PC-3 (cell line): ENCODE measurements at regions not wholly inside any gene's neighbourhood (a gene's known extent, or its start where the extent isn't known, plus 50 kb on each side); places are given as distances from the start of the nearest gene placed in this dataset.

Experiments
- ATAC-seq: fragments of 200-7000 bp; cut with Tn5 transposase; 2 replicates; pipeline ENCODE4 v1.9.1; 2020; ENCODE audit warnings: mild to moderate bottlenecking, moderate library complexity
- BruUV-seq: library from RNA; stranded (reverse); fragments of 400-500 nt; replicated peaks from 2 replicates; lab custom pipeline; 2021; lab: Mats Ljungman, UMichigan
- CTCF ChIA-PET: fragments of 300-600 bp; sonication (Branson Sonifier 250); formaldehyde crosslinking; loops from one replicate; lab custom pipeline; 2022; ENCODE audit warnings: antibody characterized with exemption; lab: Charles Lee
- POLR2A ChIA-PET: fragments of 300-600 bp; sonication (Branson Sonifier 250); formaldehyde crosslinking; loops from one replicate; lab custom pipeline; 2022; ENCODE audit warnings: antibody characterized with exemption; ENCODE audit not compliant: unreplicated experiment; lab: Charles Lee
- DNase-seq: peaks from one replicate; pipeline ENCODE4 v3.0.0-alpha.2; 2015
- H2AFZ ChIP-seq: fragments of 300-600 bp; sonication (generic); 2 replicates; pipeline ENCODE4 v1.6.0; 2016; ENCODE audit warnings: antibody characterized with exemption, low read length
- H3F3A ChIP-seq: fragments of 300-600 bp; sonication (generic); one replicate; pipeline ENCODE4 v1.6.0; 2017; ENCODE audit warnings: antibody characterized with exemption, low read length, control low read depth, mild to moderate bottlenecking; ENCODE audit not compliant: unreplicated experiment
- H3K27ac ChIP-seq: fragments of 300-600 bp; sonication (generic); 2 replicates; pipeline ENCODE4 v1.5.1; 2016; ENCODE audit warnings: mild to moderate bottlenecking, low read length
- H3K27me3 ChIP-seq: fragments of 300-600 bp; sonication (generic); 2 replicates; pipeline ENCODE4 v1.6.1; 2016; ENCODE audit warnings: low read length, mixed read lengths
- H3K36me3 ChIP-seq: fragments of 300-600 bp; sonication (generic); 2 replicates; pipeline ENCODE4 v1.6.1; 2016; ENCODE audit warnings: low read depth, mixed run types, low read length, mixed read lengths
- H3K4me1 ChIP-seq: fragments of 300-600 bp; sonication (generic); 2 replicates; pipeline ENCODE4 v1.5.1; 2016; ENCODE audit warnings: low read length; ENCODE audit not compliant: insufficient read depth
- H3K4me2 ChIP-seq: fragments of 300-600 bp; sonication (generic); 2 replicates; pipeline ENCODE4 v1.6.0; 2016; ENCODE audit warnings: low read length
- H3K4me3 ChIP-seq: fragments of 300-600 bp; sonication (generic); 2 replicates; pipeline ENCODE4 v1.5.1; 2016; ENCODE audit warnings: mild to moderate bottlenecking, low read length, mixed read lengths
- H3K79me2 ChIP-seq: fragments of 300-600 bp; sonication (generic); 2 replicates; pipeline ENCODE4 v1.6.1; 2017; ENCODE audit warnings: low read length, mixed read lengths
- H3K9ac ChIP-seq: fragments of 300-600 bp; sonication (generic); 2 replicates; pipeline ENCODE4 v1.6.0; 2016; ENCODE audit warnings: mild to moderate bottlenecking, low read length
- H3K9me2 ChIP-seq: fragments of 300-600 bp; sonication (generic); replicated peaks from 2 replicates; pipeline ENCODE4 v1.6.1; 2016; ENCODE audit warnings: mixed run types, low read length, mixed read lengths
- H3K9me3 ChIP-seq: fragments of 300-600 bp; sonication (generic); 2 replicates; pipeline ENCODE4 v1.6.1; 2016; ENCODE audit warnings: low read length, mixed read lengths
- H4K20me1 ChIP-seq: fragments of 300-600 bp; sonication (generic); 2 replicates; pipeline ENCODE4 v1.6.1; 2016; ENCODE audit warnings: low read length, mixed read lengths
- EZH2 ChIP-seq: fragments of 300-600 bp; sonication (generic); IDR thresholded peaks from one replicate; pipeline ENCODE4 v1.6.1; 2017; ENCODE audit warnings: antibody characterized with exemption, mild to moderate bottlenecking, low read length; ENCODE audit not compliant: unreplicated experiment
- EZH2phosphoT487 ChIP-seq: fragments of 300-600 bp; sonication (generic); IDR thresholded peaks from 2 replicates; pipeline ENCODE4 v1.6.1; 2018; ENCODE audit warnings: mild to moderate bottlenecking, antibody characterized with exemption, low read length, borderline replicate concordance
- intact Hi-C: fragments of 100-400 bp; cut with micrococcal nuclease; formaldehyde crosslinking; loops from 2 replicates; pipeline ENCODE4 v1.9.0; 2023
- TF ChIP-seq, protein P1 (sequence below): fragments of 300-600 bp; sonication (generic); conservative IDR thresholded peaks from 2 replicates; pipeline ENCODE4 v1.5.1; 2017; ENCODE audit warnings: antibody characterized with exemption, low read depth, mild to moderate bottlenecking, low read length

- Histone ChIP-seq H3K9me3 (no peaks in the 10 kb centered on the region), H4K20me1 (no peaks in the 10 kb centered on the region), H3K36me3 (no peaks in the 10 kb centered on the region), H3K4me2 (no peak overlapping the region), H3K27me3 (no peaks in the 10 kb centered on the region), H3K27ac (no peak overlapping the region), H3K9ac (no peak overlapping the region), H3K4me3 (no peak overlapping the region), H3F3A (no peaks in the 10 kb centered on the region), H3K9me2 (no peaks in the 10 kb centered on the region), H3K79me2 (no peaks in the 10 kb centered on the region), H2AFZ (no peak overlapping the region), H3K4me1 (peaks cover 18% of the 10 kb centered on the region)
- DNase-seq (no peak), ATAC-seq (peak; percentile 24; the same call in 1 of the 2 replicates)
- ChIA-PET CTCF (no interaction called here), POLR2A (no interaction called here)
- intact Hi-C loops = no loop called here
- BruUV-seq = no TSS peak
- no peak for TF ChIP-seq EZH2phosphoT487
- TF ChIP-seq EZH2 = no peak
- TF ChIP-seq, protein P1, sequence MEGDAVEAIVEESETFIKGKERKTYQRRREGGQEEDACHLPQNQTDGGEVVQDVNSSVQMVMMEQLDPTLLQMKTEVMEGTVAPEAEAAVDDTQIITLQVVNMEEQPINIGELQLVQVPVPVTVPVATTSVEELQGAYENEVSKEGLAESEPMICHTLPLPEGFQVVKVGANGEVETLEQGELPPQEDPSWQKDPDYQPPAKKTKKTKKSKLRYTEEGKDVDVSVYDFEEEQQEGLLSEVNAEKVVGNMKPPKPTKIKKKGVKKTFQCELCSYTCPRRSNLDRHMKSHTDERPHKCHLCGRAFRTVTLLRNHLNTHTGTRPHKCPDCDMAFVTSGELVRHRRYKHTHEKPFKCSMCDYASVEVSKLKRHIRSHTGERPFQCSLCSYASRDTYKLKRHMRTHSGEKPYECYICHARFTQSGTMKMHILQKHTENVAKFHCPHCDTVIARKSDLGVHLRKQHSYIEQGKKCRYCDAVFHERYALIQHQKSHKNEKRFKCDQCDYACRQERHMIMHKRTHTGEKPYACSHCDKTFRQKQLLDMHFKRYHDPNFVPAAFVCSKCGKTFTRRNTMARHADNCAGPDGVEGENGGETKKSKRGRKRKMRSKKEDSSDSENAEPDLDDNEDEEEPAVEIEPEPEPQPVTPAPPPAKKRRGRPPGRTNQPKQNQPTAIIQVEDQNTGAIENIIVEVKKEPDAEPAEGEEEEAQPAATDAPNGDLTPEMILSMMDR = no peak
Measured at GRCh38 chr1:64318428-64318827, 115.0 kb downstream of the UBE2U start.

- no TSS peak for BruUV-seq
- peak overlapping the region; percentile 56; the same call in 1 of the 2 replicates for H2AFZ ChIP-seq
- ATAC-seq (0 out of 2 replicates have a peak, but pooled peaks have one; percentile 29), DNase-seq (no peak)
- CTCF ChIA-PET = interaction anchor here (0.7 kb wide), 1 partner anchor 74 kb away, joined by 4 read pairs; no protein-coding TSS in a partner anchor
- H3F3A ChIP-seq = no peaks in the 10 kb centered on the region
- TF ChIP-seq EZH2phosphoT487 = no peak
- TF ChIP-seq, protein P1 = no peak
- no peaks in the 10 kb centered on the region for H3K79me2 ChIP-seq
- H3K9me3 ChIP-seq = no peaks in the 10 kb centered on the region
- H3K9ac ChIP-seq = no peak overlapping the region
- POLR2A ChIA-PET = no interaction called here
- no peaks in the 10 kb centered on the region for H3K36me3 ChIP-seq
- H4K20me1 ChIP-seq = no peaks in the 10 kb centered on the region
- H3K27ac ChIP-seq = peak overlapping the region; percentile 64
- H3K4me2 ChIP-seq = peak overlapping the region; percentile 55
- H3K27me3 ChIP-seq = no peaks in the 10 kb centered on the region
- intact Hi-C loops = no loop called here
- no peaks in the 10 kb centered on the region for H3K9me2 ChIP-seq
- peaks cover 18% of the 10 kb centered on the region for H3K4me1 ChIP-seq
- H3K4me3 ChIP-seq = no peak overlapping the region
Measured at GRCh38 chr1:64320007-64320406, 116.6 kb downstream of the UBE2U start.

GRCh38 chr1:64320470-64320869 is 117.0 kb downstream of the UBE2U start:
- intact Hi-C loops = no loop called here
- peak overlapping the region; percentile 46; the same call in 1 of the 2 replicates for H3K9ac ChIP-seq
- DNase-seq (peak; percentile 77), ATAC-seq (peak; percentile 54; the same call in 1 of the 2 replicates)
- H2AFZ ChIP-seq = peak overlapping the region; percentile 56; the same call in 1 of the 2 replicates
- no peak overlapping the region for H3K4me3 ChIP-seq
- no peaks in the 10 kb centered on the region for H3K9me3 ChIP-seq
- ChIA-PET POLR2A (no interaction called here), CTCF (interaction anchor here (0.7 kb wide), 1 partner anchor 74 kb away, joined by 4 read pairs; no protein-coding TSS in a partner anchor)
- peak overlapping the region; percentile 64 for H3K27ac ChIP-seq
- H3K79me2 ChIP-seq = no peaks in the 10 kb centered on the region
- no peaks in the 10 kb centered on the region for H4K20me1 ChIP-seq
- BruUV-seq = no TSS peak
- peaks cover 18% of the 10 kb centered on the region for H3K4me1 ChIP-seq
- H3K36me3 ChIP-seq = no peaks in the 10 kb centered on the region
- no peaks in the 10 kb centered on the region for H3K27me3 ChIP-seq
- peak overlapping the region; percentile 55 for H3K4me2 ChIP-seq
- no peaks in the 10 kb centered on the region for H3K9me2 ChIP-seq
- H3F3A ChIP-seq = no peaks in the 10 kb centered on the region
- TF ChIP-seq EZH2phosphoT487 = no peak
- TF ChIP-seq, protein P1 = no peak
- TF ChIP-seq EZH2 = no peak
